NCI-H524 (cell line): ENCODE measurements at regions not wholly inside any gene's neighbourhood (a gene's known extent, or its start where the extent isn't known, plus 50 kb on each side); places are given as distances from the start of the nearest gene placed in this dataset.

Experiments used
- DNase-seq, 2 experiments: peaks; one replicate each; lab custom pipeline; 2025; lab: John Stamatoyannopoulos, UW

DNA sequence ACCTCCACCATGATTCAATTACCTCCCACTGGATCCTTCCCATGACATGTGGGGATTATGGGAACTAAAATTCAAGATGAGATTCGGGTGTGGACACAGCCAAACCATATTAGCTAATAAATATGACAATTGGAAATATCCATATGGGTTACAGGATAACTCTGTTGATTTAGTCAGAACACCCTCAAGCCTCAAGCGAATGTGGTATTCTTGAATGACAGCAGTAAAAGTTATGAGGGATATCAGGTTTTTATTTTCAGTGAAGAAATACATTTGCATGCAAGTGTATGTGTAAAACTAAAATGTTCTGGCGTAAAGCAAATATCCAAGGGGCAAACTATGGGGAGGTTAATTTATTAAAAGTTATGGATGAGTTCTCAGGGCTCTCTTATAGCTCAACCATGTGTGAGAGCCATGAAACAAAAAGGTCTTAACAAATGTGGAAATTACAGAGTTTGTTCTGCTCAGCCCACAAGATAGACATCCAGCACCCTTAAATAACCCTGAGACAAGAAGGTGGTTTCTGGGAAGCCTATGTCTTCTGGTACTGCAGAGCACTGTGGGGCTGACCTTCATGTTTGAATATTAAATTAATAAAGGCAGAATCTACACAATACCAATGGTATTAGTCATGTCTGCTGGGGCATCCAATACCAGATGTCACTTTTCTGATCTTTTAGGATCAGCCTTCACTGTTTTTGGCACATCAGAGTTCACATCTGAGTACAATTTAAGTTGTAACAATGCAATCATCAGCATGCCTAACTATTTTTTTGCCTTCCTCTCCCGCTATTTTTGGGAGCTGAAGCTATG, 370.5 kb upstream of the RSPO3 start:
- DNase-seq: no peak

DNA sequence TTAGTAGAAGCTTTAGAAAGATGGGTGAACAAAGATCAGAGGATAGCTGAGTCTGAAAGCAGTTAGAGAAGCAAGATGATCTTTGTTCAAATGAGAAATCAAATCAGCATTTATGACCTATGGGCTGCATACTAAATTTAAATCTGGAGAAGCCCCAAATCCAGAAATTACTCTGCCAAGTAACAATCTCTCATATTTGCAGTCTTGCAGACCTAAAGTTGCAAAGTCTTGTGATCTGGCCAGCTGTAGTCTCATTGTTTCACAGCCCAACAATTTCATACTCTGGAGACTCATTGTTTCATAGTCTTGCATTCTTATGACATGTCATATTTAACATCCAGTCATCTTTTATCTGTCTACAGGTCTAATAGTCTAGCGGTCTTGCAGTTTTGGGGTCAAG, 364.9 kb upstream of the RSPO3 start:
- DNase-seq: no peak

DNA sequence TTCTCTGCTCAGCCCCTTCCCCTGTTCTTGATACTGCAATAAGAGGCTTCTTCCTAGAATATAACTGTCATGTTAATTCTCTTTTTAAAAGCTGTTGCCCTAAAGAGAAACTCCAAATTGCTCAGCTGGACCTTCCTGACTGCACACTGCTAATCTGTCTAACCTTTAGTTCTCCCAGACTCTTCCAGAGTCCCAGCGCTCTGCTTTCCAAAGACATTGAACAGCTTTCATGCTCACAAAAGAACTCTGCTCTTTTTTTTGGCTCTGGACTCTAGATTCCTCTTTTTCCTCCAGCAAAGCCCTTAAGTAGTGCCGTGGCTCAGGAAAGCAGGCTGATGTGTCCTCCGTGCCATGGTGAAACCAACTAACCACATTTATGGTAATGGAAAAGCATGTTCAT, 356.6 kb upstream of the RSPO3 start:
- no peak for DNase-seq

DNA sequence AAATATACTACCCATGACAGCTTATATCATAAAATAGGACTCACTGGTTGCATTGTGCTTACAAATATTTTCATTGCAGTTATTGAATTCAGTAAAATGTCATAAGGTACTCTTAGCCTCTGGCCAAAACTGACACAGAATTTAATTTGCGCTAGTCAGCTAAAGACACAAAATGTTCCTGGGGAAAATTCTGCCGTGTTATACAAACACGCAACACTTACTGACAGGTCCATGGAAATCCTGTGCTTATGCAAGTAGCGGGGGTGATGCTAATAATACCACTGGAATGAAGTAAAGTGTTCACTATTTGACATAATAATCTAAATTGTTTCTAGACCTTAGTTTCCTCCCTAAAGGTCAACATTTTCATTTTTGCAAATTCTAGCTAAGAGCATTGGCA, 354.4 kb upstream of the RSPO3 start:
- DNase-seq: peak in 1 of 2 experiments; percentile 26

DNA sequence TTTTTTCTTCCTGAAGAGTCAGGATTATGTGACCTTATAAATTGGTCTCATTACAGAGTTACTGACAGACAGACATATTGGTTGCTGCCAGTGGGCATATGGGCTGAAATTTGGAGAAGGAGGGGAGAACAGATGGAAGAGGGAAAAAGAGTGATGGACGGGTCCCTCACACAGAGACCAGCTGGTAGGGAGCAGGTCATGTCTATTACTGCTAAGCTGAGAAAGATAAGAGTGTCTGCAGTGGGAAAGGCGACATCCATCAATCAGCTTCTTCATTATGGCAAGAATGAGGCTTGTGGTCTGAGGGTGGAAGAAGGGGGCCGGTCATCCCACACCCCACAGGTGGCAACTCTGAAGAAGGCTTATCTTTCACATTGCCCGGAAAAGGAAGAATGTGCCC, 353.8 kb upstream of the RSPO3 start:
- peak; percentile 94 to 97 for DNase-seq

DNA sequence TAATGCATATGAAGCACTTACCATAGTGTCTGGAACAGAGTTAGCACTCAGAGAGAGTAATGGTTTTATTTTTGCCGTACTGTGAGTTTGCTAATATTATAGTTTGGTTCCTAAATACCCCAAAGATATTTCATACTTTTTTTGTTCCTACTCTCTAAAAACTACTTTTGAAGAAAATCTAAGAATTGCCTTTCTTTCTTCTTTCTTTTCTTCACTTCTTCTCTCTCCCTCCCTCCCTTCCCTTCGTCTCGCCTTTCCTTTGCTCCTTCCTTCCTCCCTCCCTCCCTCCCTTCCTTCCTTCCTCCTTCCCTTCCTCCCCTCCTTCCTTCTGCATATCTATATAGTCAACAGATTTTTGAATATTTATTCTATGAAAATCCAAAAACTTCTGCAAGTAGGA, 351.7 kb upstream of the RSPO3 start:
- no peak for DNase-seq

DNA sequence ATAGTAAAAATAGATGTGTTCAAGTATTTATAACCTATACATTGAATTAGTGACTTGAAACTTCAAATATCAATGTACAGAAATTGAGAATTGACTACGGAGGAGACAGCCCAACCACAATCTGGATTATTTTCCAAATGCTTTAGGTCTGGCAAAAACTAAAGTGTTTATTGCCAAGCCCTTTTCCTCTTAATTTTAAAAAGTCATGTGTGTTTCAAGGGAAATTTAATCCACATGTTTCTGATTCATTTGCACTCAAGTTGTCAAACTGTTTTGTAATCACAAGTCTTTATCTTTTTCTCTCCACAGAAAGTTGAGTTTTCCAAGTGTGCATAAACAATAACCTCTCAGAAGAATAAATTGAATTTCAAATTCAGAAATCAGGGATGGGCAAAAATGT, 350.8 kb upstream of the RSPO3 start:
- no peak for DNase-seq

DNA sequence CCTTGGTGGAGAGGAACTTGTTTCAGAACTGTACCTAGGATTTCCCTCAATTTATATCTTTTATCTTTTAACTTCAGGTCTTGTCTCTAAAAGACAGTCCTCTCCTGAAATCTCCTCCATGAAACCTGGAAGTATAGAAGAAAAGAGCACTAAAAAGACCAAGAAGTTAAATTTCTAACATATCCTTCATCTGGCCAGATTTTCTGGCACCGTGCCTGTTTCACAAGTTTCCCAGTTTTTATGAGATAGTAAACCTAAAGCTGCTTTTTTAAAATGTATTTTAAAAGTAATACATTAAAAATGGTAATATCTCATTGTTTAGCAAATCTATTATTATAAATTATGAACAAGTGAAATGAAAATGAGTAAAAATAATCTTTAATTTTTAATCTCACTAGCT, 348.3 kb upstream of the RSPO3 start:
- no peak for DNase-seq

DNA sequence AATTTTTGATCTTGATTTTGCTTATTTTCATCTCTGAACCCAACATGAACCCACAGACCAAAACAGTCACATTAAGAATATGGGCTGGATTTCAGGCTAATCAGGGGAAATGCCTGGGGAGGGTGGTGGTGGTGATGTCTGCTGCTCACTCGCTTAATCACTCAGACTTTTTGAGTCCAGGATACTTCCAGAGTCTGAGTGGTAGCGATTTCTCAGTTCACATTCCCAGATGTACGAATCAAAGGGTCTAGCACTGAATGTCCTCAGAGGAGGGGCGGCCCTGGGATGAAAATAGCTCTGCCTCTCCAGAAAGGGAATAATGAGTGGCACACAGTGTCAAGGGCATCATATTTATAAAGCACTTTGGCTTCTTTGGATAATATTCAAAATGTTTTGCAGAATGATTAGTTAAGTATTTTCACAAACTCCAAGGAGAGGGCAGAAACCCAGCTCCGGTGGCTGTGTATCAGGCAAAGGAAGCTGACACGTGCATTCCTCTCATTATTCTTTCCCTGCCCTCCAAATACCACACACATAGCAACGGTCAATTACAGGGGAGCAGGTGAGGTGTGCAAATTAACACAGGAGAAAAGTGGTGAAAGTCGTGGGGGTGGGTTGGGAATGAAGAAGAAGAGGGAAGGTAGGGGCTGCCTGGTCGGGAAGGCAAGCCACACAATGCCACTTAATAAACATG, 345.2 kb upstream of the RSPO3 start:
- no peak for DNase-seq

DNA sequence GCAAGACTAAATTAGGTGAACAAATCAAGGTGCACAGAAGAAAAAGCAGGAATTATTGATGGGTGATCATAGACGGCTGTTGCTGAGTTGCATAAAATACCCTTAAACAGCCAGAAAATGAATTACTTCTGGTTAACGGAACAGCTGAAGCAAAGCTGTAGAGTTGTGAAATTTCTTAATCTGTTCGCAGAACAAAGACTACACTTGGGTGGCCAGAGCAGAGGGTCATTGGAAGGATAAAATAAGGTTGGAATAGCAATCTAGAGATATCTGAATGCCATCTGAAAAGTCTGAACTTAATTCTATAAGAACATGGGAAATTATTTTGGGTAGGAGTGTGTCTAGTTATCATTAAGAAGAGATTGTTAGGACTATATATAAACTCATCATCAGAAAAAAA, 339.1 kb upstream of the RSPO3 start:
- no peak for DNase-seq

DNA sequence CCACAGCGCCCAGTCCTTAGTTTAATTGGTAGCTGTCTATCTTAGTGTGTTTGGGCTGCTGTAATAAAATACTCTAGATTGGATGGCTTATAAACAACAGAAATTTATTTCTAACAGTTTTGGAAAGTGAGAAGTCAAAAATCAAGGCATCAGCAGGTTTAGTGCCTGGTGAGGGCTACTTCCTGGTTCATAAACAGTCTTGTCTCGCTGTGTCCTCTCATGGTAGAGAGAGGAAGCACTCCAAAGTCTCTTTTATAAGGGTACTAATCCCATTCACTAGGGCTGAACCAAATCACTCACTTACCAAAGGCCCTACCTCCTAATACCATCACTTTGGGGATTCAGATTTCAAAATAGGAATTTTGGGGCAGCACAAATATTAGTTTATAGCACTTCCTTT, 336.9 kb upstream of the RSPO3 start:
- DNase-seq: no peak

DNA sequence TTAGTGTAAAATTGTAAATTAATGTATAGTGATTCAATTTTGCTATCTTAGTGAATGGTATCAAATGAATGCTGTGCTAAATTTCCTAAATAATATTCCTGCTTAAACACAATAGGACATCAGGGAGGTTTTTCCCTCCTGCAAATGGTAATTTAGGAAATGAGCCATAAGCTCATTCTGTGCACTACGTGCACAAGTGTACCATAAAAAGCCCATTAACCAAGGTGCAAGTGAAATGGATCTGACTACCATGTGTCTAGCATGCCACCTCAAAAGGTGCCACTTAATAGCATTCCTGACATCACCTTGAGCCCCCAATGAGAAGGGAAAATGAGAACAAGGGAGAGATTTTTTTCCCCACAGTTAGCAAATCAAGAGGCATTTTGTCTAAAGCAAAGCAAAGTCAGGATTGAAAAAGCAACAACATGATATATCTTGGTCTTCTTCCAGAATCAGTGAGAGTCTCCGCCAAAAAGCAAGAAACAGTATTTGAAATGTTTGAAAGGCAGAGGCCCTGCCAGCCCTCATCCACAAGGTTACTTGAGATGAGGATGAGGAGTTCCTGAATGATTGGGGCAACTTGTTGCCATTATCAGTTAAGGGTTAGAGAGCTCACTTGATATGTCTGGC, 334.2 kb upstream of the RSPO3 start:
- no peak for DNase-seq

DNA sequence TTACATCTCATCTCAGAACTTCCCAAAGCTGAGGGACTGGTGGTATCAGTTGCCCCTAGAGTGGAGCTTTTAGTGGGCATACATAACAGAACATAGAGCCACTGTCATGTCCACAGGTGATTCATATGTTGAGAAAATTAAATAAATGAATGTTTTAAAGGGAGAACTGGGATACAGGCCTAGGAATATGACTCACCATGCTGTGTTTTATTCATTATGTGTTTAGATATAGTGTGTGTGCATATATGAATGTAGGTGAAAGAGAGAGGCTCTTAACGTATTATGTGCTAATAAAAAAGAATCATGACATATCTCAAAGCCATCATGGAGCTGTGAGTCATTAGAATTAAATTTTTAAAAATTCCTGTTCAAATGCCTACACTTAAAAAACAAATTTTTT, 332.2 kb upstream of the RSPO3 start:
- DNase-seq: no peak

DNA sequence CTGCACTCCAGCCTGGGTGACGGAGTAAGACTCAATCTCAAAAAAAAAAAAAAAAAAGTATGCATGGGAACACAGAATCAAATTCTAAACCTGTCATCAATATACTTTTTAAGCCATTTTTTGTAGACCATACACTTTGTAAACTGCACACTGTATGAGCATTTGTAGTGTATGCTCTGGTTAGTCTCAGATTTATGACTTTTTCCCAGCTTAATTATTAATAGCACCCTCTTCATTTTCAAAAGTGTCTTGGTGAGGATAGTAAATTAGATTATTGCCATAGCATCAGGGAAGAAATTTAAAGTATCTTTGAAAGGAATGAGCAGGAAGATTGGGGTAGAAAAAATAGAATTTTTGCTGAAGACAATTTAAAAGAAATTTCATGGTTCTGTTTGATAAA, 330.8 kb upstream of the RSPO3 start:
- no peak for DNase-seq

DNA sequence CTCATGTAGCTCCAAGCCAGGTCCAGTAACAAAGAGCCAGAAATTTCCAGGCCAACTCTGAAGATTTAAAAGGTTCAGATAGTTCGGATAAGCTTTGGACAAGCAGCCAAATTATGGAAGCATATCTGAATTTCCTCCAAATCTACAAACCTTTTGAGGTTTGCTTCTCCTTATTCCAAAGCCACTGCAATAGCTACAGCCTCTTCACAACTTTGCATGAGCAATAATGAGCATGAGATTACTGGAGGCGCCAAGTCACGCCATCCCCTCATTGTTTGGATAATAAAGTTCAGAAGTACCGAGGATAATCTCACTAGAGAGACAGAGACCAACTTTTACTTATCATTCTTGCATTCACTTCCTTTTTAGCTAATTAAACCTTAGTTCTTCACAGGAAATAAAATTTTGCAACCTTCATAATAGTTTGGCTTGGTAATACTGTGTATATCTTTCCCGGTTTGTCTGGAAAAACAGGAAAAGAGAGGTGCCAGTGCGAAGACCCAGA, 329.6 kb upstream of the RSPO3 start:
- DNase-seq: no peak

DNA sequence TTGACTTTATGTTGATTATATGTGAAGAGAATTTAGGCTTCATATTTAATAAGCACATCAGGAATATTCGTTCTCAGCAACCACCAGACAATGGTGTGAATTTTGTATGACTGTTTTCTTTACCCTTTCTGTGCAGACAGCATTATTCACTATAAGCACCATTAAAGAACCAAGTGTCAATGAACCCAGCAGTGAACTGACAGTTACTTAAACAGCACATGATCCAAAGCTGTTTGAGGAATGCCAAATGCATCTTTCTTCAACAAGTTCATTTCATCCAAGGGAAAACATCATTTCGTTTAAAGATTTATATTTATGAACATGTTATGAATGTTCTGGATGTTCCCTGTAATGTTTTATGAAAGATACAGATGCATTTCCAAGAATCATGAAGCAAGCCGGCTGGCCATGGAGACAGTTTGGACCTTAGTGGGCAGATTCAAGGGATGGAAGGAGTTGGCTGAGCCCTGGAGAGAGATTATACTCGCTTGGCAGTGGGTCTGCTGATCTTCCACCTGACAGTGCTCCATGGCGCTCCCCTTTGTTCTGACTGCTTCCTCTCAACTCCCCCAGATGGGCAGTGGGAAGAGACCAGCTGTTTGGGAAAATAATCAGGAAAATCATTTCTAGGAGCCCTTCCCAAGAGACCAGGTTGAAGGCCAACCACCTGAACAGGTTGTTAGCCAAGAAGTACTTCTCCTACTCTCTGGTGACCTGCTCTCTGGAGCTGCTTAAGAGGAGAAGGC, 326.0 kb upstream of the RSPO3 start:
- DNase-seq: no peak

DNA sequence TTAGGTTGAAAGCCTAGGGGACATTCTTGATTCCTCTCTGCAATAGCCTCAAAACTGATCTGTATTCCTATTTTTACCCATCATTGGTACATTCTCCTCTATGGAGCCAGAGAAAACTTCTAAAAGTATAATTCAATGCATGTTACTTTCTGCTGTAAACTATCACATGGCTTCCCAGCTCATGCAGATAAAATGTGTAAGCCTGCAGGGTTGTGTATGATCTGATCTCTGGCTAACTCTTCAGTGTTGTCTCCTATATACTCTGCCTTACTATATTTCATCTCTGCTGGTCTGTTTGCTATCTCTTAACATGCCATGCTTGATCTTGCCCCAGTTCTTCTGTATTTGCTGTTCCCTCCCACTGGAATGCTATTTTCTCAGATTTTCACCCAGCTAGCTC, 323.3 kb upstream of the RSPO3 start:
- no peak for DNase-seq

DNA sequence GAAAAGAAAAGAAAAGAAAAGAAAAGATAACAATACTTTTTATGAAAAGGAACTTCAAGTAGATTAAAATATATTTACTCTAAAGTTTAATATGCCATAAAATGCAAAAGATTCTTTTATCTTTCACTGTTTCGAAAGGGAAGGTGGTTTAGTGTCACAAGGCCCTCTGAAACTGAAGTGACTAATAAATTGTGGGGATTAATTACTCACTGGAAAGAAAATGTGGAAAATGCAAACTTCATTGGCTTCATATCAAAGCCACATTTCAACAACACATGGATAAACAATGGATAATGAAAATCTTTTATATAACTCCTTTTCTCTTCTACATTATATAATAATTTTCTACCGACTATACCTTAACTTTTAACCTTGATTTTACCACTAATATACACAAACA, 320.5 kb upstream of the RSPO3 start:
- no peak for DNase-seq

DNA sequence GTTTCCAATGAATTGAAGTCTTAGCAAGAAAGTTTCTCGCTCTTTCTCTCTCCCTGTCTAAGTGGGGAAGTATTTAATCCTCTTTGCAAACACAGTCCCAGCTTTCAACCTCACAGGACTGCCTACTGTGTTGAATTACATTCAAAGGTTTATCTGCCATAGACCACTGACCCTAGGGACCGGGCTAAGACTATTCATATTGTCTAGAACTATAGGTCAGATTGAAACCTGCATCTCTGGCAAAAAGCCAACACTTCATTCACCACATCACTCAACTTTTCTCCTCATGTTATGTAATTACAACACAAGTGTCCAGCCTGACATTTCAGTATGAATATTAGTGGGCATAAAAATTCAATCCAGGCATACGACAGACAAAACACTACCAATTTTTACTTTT, 314.7 kb upstream of the RSPO3 start:
- DNase-seq: no peak

DNA sequence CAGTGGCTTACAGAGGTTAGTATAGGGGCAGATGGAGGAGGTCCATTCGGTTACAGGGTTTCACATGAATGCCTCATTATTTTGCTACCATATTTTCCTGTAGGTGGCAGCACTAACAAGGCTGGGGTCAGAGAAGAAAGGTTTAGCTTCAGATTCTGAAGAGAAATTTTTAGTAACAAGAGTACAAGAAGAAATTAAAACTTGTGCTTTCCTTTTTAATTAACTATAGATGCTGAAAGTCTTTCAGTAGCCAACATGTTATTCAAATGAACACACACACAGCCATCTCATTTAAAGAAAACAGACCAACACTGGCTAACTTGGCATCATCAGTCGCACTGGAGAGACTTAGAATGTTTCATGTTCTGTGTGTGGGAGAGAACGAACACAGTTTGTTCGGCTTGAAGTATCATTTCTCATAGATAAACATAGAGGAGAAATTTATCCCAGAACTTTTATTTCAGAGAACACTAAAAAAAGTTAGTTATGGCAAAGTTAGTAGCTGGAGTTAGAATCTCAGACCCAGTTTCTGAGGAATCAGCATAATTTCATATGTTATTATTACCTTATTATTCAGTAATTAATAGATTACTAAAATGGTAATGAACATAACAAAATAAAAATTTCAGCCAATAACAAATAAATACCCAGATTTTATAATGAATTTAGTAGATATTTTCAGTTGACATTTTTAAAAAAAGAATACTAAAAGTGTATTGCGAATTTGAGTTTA, 314.0 kb upstream of the RSPO3 start:
- peak; percentile 52 to 70 for DNase-seq

DNA sequence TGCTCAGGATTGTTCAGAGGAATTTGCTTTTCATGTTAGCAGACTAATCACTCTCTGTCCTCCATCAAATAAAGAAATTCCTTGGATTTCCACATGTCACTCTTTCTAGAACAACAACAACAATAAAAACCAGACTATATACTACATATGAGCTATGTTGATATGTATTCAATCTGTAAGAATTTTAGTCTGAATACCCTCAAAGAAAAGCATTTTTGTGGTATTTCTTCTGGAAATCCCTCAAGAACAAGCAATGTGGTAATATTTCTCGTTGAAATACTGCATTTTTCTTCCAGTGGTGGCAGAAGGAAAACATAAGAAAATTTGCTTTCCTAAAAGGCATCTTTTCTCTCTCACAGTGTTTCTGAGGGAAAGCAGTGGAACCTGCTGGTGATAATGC, 312.6 kb upstream of the RSPO3 start:
- no peak for DNase-seq

DNA sequence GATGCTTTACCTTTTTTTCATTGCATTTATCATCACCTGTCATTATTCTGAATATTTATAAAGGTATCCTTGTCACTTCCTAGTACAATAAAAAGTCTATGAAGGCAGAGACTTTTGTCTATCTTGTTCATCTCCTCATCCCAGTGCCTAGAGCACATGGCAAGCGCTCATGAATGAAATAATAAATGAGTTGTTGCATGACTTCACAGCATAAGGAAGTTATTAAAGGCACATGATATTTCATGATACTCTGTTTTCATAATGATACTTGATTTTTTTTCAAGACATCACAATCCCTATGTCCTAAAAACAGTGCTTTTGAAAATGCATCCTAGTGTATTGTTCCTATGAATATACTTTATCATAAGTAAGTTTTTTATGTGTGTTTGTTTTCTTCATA, 310.6 kb upstream of the RSPO3 start:
- DNase-seq: no peak
